Upper lobe of right lung (tissue), 1 donor: ENCODE measurements at regions not wholly inside any gene's neighbourhood (a gene's known extent, or its start where the extent isn't known, plus 50 kb on each side); places are given as distances from the start of the nearest gene placed in this dataset.

Source experiments
- ATAC-seq: fragments of 200-7000 bp; cut with Tn5 transposase; one replicate; pipeline ENCODE4 v1.9.1; 2020; ENCODE audit warnings: mild to moderate bottlenecking, moderate library complexity
- DNase-seq: peaks from one replicate; pipeline ENCODE4 v3.0.0-alpha.2; 2020
- H3K27ac ChIP-seq: fragments of 200-600 bp; one replicate; pipeline ENCODE4 v1.8.0; 2022
- H3K27me3 ChIP-seq: fragments of 200-600 bp; one replicate; pipeline ENCODE4 v1.8.0; 2022; ENCODE audit warnings: mild to moderate bottlenecking
- H3K36me3 ChIP-seq: fragments of 200-600 bp; one replicate; pipeline ENCODE4 v1.8.0; 2022
- H3K4me1 ChIP-seq: fragments of 200-600 bp; one replicate; pipeline ENCODE4 v1.8.0; 2022
- H3K4me3 ChIP-seq: fragments of 200-600 bp; one replicate; pipeline ENCODE4 v1.8.0; 2022; ENCODE audit warnings: mild to moderate bottlenecking
- H3K9me3 ChIP-seq: fragments of 200-600 bp; one replicate; pipeline ENCODE4 v1.8.0; 2022
- intact Hi-C: fragments of 100-400 bp; cut with DNase I; formaldehyde crosslinking; loops from one replicate; pipeline ENCODE4 v1.11.0; 2022
- TF ChIP-seq, protein P1 (sequence below): fragments of 200-600 bp; IDR thresholded peaks from one replicate; pipeline ENCODE4 v1.8.0; 2022; ENCODE audit warnings: antibody characterized with exemption
- donor health status: DM: no; HTN: yes; CAD: no; lungs with severe emphysema.

DNA sequence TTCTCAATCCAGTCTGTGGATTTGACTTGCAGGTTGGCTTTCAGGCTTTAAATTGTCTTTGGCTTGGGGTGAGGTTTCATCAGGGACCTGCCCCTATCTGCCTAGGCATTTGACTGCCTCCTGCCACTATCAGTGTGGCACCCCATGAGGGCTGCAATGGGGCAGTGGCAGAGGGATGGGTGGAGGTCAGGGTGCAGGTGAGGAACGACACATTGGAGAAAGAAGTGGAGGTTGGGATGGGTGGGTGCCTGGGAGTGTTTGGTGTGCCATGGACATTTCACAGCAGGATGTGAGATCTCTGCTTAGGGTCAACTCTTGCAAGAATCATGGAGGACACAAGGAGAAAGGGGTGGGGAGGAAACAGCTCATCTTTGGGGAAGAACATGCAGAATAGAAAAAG, 625.1 kb downstream of the PTPRU start:
- Histone ChIP-seq H3K9me3 (no peaks in the 10 kb centered on the region), H3K36me3 (no peaks in the 10 kb centered on the region), H3K4me1 (no peaks in the 10 kb centered on the region), H3K4me3 (no peak overlapping the region), H3K27me3 (peaks cover 6% of the 10 kb centered on the region), H3K27ac (no peak overlapping the region)
- intact Hi-C loops, result no loop called here
- no peak for ATAC-seq
- TF ChIP-seq, protein P1, sequence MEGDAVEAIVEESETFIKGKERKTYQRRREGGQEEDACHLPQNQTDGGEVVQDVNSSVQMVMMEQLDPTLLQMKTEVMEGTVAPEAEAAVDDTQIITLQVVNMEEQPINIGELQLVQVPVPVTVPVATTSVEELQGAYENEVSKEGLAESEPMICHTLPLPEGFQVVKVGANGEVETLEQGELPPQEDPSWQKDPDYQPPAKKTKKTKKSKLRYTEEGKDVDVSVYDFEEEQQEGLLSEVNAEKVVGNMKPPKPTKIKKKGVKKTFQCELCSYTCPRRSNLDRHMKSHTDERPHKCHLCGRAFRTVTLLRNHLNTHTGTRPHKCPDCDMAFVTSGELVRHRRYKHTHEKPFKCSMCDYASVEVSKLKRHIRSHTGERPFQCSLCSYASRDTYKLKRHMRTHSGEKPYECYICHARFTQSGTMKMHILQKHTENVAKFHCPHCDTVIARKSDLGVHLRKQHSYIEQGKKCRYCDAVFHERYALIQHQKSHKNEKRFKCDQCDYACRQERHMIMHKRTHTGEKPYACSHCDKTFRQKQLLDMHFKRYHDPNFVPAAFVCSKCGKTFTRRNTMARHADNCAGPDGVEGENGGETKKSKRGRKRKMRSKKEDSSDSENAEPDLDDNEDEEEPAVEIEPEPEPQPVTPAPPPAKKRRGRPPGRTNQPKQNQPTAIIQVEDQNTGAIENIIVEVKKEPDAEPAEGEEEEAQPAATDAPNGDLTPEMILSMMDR, result no peak
- DNase-seq, result no peak

DNA sequence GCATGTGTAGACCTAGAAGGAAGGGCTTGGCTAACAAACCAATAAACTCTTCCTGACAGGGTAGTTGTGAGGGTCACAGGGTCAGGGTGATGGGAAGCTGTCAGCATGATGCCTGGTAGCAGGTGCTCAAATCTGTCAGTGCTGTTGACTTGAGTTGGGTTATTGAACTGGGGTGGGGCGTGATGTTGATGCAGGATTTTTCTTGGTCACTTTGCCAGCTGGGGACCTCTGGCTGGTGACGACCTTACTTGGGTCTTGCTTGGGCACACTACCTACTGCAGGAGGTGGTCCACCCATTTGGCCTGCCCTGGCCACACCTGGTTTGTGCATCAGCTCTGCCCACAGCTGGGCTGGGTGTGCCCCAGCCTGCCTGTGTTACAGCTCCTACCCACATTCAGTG, 624.4 kb downstream of the PTPRU start:
- H3K27me3 ChIP-seq, result peaks cover 10% of the 10 kb centered on the region
- H3K4me3 ChIP-seq, result no peak overlapping the region
- TF ChIP-seq, protein P1, result no peak
- ATAC-seq (no peak), DNase-seq (no peak)
- H3K36me3 ChIP-seq, result no peaks in the 10 kb centered on the region
- H3K4me1 ChIP-seq, result no peaks in the 10 kb centered on the region
- intact Hi-C loops, result no loop called here
- H3K9me3 ChIP-seq, result no peaks in the 10 kb centered on the region
- no peak overlapping the region for H3K27ac ChIP-seq

DNA sequence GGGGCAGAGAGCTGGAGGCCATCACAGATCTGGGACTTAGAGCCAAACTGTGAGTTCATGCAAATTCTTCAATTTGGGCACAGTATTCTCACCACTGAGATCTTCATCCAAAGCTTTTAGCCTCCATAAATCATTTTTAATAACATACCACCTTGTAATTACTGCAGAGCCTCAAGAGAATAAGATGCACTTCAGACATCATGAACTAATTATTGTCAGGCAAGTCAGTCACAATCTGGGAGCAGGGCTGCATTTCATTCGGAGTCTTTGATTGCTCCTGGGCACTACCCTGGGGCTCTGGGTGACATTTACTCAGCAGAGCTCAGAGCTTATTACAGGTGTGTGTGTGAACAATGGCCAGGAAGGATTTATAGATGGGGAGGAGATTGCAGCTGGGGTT, 623.7 kb downstream of the PTPRU start:
- ATAC-seq (no peak), DNase-seq (no peak)
- TF ChIP-seq, protein P1, result no peak
- Histone ChIP-seq H3K9me3 (no peaks in the 10 kb centered on the region), H3K27me3 (peaks cover 10% of the 10 kb centered on the region), H3K4me3 (no peak overlapping the region), H3K27ac (no peak overlapping the region), H3K36me3 (no peaks in the 10 kb centered on the region), H3K4me1 (no peaks in the 10 kb centered on the region)
- intact Hi-C loops, result no loop called here

DNA sequence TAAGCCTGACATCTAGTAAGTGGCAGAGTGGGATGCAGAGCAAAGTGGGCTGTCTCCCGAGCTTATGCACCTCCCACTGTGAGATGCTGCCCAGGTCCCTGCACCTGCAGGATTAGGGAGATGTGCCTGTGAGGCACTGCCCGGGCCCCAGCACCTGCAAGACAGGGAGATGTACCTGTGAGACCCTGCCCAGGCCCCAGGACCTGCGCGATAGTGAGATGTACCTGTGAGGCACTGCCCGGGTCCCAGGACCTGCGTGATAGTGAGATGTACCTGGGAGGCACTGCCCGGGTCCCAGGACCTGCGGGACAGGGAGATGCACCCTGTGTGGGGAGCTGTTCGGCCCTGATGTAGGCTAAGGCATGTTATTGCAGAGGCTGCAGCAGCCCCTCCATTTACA, 622.8 kb downstream of the PTPRU start:
- peaks cover 10% of the 10 kb centered on the region for H3K27me3 ChIP-seq
- TF ChIP-seq, protein P1, result no peak
- H3K4me1 ChIP-seq, result no peaks in the 10 kb centered on the region
- no peak overlapping the region for H3K27ac ChIP-seq
- H3K36me3 ChIP-seq, result no peaks in the 10 kb centered on the region
- H3K4me3 ChIP-seq, result no peak overlapping the region
- DNase-seq, result no peak
- no peak for ATAC-seq
- intact Hi-C loops, result no loop called here
- H3K9me3 ChIP-seq, result no peaks in the 10 kb centered on the region

DNA sequence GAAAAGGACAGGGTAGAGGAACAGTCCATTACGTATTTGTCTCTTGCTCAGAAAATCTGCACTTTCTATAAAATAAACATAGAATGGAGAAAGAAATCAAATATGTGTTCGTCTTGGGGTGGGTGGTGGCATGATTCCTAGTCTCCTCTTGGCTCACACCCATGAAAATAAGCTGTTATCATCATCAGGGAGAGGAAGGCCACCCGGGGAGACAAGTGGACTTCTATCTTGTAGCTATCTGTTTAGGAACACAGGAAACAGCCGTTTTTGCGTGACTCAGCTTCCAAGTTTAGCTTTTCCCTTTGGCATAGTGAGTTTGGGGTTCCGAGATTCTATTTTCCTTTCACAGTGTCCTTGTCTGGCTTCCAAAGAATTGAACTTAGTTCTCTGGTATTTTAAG, 622.3 kb downstream of the PTPRU start:
- intact Hi-C loops, result no loop called here
- ATAC-seq (no peak), DNase-seq (no peak)
- no peaks in the 10 kb centered on the region for H3K4me1 ChIP-seq
- no peaks in the 10 kb centered on the region for H3K9me3 ChIP-seq
- no peak overlapping the region for H3K4me3 ChIP-seq
- TF ChIP-seq, protein P1, result no peak
- no peak overlapping the region for H3K27ac ChIP-seq
- no peaks in the 10 kb centered on the region for H3K36me3 ChIP-seq
- H3K27me3 ChIP-seq, result peaks cover 10% of the 10 kb centered on the region
